Activated CD8-positive, alpha-beta memory T cell treated with anti-CD3 and anti-CD28 coated beads for 24 hours (primary cell): ENCODE measurements at regions not wholly inside any gene's neighbourhood (a gene's known extent, or its start where the extent isn't known, plus 50 kb on each side); places are given as distances from the start of the nearest gene placed in this dataset.
"Not testable (repeated sequence)": the region's sequence is repeated elsewhere in the genome, so short reads cannot be mapped to it uniquely, and the experiment has no call there.

ENCODE experiments used
- DNase-seq: peaks from one replicate; pipeline ENCODE4 v3.0.0-alpha.2; 2020

DNA sequence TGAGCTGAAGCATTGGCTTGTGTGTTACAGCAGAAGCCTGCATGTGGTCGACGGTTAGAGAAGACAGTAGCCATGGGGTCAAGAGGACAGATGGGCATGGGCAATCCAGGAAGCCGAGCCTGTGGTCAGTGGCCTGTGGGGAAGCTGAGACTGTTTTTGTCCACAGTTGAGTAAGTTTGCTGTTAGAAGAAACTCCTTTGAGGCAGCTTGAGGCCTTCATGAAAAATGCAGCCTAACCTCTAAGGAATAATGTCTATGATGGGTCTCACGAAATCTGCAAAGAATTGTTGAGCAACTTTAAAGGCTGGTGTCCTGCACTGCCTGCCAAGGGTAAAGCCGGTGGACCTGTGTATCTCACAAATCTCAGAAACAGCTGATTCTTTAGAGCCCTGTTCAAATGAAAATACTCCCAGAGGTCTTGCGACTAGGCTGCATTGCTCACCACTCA is 322.4 kb downstream of the SETD4 start:
- no peak for DNase-seq

GRCh38 chr21:35737449-35737848 is 322.9 kb downstream of the SETD4 start:
- DNase-seq = no peak

GRCh38 chr21:35732788-35733187 is 327.5 kb downstream of the SETD4 start:
- no peak for DNase-seq

GRCh38 chr21:35730325-35730724 is 330.0 kb downstream of the SETD4 start:
- no peak for DNase-seq

DNA sequence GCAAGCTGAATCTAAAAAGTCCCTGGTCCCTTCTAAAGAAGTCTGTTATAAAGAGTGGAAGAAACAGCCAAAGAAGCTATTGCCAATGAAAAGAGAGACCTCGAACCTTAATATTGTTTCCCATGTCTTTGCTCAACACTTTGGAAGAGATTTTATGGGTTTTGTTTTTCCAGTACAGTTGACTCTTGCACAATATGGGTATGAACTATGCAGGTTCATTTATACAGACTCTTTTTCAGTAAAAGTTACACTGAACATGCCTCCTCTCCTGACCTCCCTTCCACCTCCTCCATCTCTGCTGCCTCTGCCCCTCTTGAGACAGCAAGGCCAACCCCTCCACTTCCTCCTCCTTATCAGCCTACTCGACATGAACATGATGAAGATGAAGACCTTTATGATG is 332.5 kb downstream of the SETD4 start:
- no peak for DNase-seq

- DNase-seq = no peak
Measured at GRCh38 chr21:35724156-35724555, 336.2 kb downstream of the SETD4 start.

DNA sequence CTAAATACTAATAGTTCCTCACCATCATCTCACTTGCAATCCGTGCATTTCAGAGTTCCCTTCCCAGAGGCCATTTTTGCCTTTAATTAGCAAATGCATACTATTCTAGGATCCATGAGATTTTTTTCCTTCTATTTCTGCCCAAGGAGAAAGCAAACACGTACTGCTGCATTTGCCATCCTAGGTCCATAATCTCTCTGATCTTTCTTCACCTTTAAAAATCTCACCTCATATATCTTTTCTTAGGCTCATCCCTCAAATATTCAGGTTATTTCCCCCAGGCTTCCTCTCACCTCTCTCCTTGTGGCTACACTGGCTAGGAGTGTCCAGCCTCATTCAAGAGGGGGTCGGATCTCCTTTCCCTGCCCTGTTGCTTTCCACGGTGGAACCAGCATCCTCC is 338.6 kb downstream of the SETD4 start:
- DNase-seq = no peak

GRCh38 chr21:35720208-35720731 is 340.1 kb downstream of the SETD4 start:
- no peak for DNase-seq

GRCh38 chr21:35719080-35719479 is 341.2 kb downstream of the SETD4 start:
- DNase-seq = no peak

GRCh38 chr21:35716876-35717565 is 343.3 kb downstream of the SETD4 start:
- DNase-seq = no peak

DNA sequence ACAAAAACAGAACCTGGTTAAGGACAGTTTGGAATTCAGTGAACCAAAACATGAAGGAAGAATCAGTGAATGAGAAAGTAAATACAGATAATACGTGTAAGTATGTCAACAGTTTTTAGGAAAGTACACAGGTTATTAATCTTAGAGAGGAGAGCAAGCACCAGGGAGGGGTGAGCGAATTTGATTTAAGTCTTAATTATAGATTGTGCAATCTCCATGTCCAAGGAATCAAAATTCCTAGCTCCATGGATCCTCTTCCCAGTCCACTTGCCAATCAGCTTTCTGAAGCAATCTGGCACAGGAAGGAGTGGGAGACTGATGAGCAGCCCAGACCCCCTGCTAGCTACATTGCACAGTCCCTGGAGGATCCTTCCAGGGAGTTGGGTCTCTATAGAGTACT is 346.4 kb downstream of the SETD4 start:
- no peak for DNase-seq

- DNase-seq = no peak
Measured at GRCh38 chr21:35711661-35712060, 348.7 kb downstream of the SETD4 start.

DNA sequence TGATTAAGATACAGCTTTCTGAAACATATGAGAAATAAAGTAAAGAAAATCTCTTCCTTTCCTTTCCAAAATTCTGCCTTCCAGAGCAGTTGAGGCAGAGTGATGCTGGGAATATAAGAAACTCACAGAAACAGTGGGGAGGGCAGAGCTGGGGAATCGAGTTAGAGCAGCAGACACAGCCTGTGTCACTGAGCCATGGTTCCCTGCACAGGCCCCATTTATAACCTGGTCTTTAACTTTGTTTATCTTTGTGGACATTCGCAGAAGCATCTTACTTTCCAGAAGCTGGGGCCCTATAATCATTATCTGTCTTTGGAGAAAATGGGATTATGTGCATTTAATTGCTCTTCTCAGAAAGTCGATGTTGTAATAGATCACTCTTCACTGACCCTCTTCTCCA is 349.1 kb downstream of the SETD4 start:
- DNase-seq = no peak

- DNase-seq = not testable (repeated sequence)
Measured at GRCh38 chr21:35709990-35710389, 350.3 kb downstream of the SETD4 start.

DNA sequence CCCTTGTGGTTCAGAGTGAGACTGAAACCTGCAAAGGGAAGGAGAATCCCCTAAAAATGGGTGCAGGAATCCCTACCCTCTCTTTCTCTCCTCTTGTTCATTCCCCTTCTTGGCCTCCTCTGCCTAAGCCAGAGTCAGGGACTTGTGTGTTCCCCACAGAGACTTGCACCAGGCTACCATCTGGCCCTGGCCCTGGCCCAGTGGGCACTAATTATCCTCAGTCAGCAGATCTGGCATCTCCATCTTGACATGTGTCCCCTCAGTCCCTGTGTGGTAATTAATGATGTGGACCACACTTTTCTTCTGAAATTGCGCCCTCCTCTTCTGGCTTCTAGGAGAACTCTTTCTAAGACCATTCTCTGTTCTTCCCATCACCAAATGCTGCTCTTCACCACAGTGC is 354.4 kb downstream of the SETD4 start:
- no peak for DNase-seq

DNA sequence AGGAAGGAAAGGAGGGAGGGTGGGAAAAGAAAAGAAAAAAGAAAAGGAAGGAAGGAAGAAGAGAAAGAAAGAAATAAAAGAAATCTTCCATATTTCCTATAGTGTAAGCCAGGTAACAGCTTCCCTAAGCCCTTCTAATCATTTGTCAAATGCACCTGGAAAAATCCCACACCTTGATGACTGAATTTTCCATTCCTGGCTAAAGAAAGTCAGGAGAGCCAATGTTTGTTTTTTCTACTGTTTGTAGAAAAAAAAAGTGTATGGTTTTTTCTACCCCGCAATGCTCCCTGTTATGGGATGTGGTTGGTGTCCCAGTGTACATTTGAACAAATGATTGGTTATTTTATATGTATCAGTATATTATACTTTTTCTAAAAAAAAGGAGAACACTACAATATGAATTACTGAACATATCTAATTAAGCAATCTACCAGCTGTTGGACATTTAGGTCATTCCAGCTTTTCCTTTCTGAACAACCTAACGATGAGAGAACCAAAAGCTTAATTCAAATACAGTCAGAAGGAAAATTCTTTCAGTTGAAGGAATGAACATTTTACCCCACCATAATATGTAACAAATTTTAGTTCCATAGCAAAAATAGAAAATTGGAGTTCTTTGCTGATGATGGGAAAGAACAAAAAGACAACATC is 355.0 kb downstream of the SETD4 start:
- no peak for DNase-seq

DNA sequence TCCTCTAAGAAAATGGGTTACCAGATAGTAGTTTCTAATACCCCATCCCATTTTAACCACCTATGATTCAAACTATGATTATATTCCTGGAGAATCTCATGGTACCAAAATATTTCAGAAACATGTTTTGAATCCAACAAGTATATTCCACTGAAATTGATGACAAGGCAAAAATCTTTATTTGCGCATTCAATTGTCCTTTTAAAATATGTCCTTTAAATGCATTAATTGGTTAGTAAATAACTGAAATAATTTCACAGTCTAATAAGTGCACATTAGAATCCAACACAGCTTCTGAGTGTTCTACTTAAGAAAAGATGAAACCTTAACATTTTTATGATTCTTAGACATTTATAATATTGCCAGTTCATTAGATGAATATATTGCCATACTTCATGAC is 356.6 kb downstream of the SETD4 start:
- no peak for DNase-seq

- no peak for DNase-seq
Measured at GRCh38 chr21:35699361-35699760, 361.0 kb downstream of the SETD4 start.

- DNase-seq = no peak
Measured at GRCh38 chr21:35697321-35697808, 363.0 kb downstream of the SETD4 start.

DNA sequence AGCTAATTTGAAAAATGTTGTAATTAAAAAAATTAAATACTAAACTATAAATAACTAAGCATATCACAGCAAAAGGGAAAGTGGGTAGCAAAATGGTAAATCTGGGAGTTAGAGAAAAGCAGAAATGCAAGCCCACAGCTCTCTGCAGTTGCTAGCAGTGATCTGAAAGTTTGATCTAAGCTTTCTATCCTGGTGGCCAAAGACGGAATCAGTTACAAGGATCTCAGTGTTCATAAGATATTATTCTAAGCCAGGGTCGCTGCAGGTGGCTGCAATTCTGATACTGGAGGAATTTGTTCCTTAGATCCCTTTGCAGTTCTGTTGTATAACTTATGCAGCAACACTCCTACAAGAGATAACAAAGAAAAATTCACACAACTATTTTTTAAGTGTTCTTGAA is 363.7 kb downstream of the SETD4 start:
- no peak for DNase-seq

DNA sequence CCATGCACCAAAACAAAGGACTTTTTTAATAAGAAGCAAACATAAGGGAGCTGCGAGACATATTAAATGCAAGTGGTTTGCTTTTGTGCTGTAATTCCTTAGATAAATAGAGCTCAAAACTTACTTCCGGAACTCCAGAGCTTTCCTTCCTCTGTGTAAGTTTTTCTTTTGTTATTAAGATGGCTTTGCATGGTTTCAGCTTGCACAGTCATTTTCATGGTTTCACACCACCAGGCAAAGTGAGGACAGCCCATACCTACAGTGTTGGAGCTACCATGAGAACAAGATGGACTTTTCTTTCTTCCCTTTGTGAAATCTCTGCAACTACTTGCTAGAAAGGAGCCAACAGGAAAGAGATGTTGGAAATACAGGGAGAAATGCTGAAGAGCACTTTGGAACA is 368.0 kb downstream of the SETD4 start:
- no peak for DNase-seq

GRCh38 chr21:35690436-35690835 is 369.9 kb downstream of the SETD4 start:
- DNase-seq = no peak

- no peak for DNase-seq
Measured at GRCh38 chr21:35686156-35686555, 374.2 kb downstream of the SETD4 start.

DNA sequence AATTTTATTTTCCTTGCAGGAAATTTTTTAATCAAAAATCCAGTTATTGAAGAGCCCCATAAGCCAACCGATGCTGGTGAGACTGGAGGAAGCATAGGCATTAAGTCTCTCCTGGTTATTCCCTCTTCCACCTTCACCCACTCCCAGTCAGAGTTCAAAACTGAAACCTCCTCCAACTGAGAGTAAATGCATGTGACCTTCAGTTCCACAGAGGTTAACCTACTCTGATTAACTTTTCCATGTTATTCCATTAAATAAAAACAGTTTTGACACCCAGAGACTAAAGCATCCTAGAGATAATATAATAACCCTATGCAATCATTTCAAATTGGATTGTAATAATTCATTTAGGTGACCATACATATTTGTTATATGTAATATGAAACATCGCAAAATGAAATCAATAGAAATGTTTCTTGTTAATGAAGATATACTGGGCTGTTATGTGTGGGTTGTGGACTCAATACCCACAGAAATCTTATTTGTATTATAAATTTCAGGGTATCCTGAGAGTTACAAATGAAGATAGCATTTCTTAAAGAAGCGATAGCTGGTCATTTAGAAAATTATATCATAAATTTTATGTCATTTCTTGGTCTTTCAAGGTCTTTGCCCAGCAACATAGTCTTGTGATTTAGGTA is 376.5 kb downstream of the SETD4 start:
- DNase-seq = no peak
